HG03439 (cell line): ENCODE measurements at regions not wholly inside any gene's neighbourhood (a gene's known extent, or its start where the extent isn't known, plus 50 kb on each side); places are given as distances from the start of the nearest gene placed in this dataset.
"Not testable (repeated sequence)": the region's sequence is repeated elsewhere in the genome, so short reads cannot be mapped to it uniquely, and the experiment has no call there.

Experiments
- ATAC-seq: cut with Tn5 transposase; IDR thresholded peaks from one replicate; pipeline ENCODE4 v1.9.1; 2021; ENCODE audit warnings: mild to moderate bottlenecking, moderate library complexity; ENCODE audit not compliant: unreplicated experiment

GRCh38 chr7:25436413-25436812 is 208.1 kb upstream of the NPVF start:
- no peak for ATAC-seq

- ATAC-seq = no peak
These were observed 209.0 kb upstream of the NPVF start for GRCh38 chr7:25437308-25437707.

- ATAC-seq = no peak
These were observed 216.7 kb upstream of the NPVF start for GRCh38 chr7:25444991-25445390.

- no peak for ATAC-seq
These were observed 220.0 kb upstream of the NPVF start for GRCh38 chr7:25448301-25448700.

- no peak for ATAC-seq
These were observed 225.7 kb upstream of the NPVF start for GRCh38 chr7:25454020-25454419.

DNA sequence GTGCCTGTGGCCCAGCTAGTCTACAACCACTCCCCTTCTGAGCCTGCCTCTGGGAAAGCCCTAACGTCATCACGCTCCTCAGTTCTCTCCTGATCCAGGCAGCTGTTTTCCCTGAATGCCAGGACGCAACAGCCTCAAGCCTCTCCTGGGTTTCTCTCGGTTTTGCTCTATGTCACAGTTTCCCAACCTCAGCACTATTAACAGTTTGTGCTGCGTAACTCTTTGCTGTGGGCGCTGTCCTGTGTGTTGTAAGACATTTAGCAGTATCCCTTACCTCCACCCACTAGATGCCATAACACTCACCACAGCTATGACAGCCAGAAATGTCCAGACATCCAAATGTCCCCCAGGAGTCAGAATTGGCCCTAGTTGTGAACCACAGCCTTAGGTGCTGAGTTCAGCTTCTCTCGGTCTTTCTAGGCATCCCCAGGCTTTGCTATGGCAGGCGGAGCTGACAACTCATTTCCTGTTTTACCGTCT is 226.3 kb upstream of the NPVF start:
- no peak for ATAC-seq

- ATAC-seq = no peak
These were observed 227.5 kb upstream of the NPVF start for GRCh38 chr7:25455683-25456251.

DNA sequence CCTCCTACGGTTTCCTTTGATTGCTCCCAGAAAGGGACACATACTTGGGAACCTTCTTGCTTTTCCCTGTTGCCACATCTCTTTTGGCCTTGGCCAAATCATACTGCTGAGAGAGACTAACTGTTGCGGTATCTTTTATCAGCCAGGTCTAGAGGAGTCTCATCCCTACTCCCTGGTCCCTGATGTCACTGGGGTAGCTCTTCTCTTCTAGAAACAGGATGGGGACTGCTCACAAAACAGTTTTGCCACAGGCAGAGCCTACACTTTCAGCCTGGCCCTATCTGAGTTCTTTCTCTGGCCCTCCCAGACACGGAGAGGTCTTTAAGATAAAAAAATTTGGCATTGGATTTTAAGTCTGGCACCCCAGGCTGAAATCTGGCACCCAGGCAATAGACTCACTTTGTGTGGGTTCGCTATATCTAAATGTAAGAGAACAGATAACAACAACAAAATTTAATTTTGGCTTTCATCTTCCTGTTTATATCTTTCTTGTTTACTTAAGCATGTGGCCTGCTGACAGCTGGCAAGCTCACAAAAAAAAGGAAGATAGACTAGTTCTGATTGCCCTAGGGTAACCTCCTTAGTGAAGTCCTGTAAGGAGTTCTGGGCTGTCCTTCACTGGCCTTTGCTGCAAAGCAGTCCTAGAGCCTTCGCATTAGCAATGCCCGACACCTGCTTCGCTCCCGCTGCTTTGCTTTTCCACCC is 228.3 kb upstream of the NPVF start:
- ATAC-seq = no peak

DNA sequence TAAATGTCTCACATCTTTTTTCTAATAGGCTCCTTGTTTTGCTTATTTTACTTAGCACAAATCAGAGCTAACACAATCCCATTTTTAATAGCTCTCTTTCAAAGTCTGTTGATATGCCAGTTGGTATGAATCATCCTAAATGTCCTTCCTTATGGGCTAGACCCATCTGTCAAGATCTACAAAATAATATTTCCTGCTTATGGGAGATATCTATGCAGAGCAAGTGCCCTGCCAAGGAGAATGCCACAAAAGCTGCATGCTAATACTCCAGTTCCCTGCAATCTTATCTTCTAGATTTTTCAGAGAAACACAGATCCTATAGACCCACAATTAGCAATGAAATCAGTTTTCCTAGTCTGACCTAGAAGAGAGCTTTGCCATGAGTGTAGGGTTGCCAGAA is 230.8 kb upstream of the NPVF start:
- ATAC-seq = no peak

DNA sequence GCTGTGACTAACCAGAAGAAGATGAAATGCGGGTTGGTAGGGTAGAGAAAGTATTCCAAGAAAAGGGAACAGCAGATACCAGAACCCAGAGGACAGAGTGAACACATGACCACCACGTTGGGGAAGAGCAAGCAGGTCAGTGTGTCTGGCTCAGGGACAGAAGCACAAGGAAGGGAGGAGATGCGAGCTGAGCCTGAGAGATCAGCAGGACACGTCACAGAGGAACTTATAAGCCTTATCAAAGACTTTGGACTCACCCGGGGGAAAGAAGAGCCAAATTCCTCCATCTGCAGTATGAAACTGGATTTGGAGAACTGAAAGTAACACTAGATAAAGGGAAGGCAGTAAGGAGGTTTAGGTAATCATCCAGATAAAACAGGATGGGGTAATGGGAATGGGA is 232.1 kb upstream of the NPVF start:
- no peak for ATAC-seq

- ATAC-seq = no peak
These were observed 241.4 kb upstream of the NPVF start for GRCh38 chr7:25469669-25470068.

- ATAC-seq = no peak
These were observed 248.7 kb upstream of the NPVF start for GRCh38 chr7:25476863-25477499.

DNA sequence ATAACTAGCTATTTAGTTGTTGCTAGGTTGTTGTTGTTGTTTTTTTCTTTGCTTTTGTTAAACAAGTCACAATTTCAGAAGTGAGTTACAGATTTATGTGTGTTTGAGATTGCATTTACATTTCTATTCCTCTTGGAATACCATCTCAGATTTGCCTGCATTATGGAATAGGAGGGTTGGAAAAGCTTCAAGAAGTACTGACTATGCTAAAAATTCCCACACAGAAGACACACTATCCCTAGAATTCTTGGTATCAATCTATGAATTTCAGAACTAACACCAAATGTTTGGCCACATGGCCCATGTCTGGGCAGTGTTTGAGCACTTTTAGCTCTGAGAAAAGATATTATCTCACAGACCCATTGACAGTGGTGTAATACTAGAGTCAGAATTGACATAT is 249.9 kb upstream of the NPVF start:
- ATAC-seq = not testable (repeated sequence)

GRCh38 chr7:25478925-25479324 is 250.6 kb upstream of the NPVF start:
- no peak for ATAC-seq

GRCh38 chr7:25481891-25482290 is 253.6 kb upstream of the NPVF start:
- ATAC-seq = no peak

DNA sequence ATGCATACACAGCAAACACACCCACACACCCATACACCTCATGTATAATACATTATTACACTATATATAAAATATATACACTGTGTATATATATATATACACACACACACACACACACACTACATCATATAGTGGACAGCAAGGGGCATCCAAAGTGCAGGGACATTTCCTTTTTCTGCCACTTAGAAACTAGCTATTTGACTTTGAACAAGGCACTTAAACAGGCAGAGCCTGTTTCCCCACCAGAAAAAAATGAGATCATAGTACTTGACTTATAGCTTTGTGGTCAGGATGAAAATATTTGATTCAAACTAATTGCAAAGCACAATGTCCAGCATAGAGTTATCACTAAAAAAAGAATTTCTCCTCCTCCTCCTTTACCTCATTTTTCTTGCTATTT is 254.3 kb upstream of the NPVF start:
- ATAC-seq = no peak

DNA sequence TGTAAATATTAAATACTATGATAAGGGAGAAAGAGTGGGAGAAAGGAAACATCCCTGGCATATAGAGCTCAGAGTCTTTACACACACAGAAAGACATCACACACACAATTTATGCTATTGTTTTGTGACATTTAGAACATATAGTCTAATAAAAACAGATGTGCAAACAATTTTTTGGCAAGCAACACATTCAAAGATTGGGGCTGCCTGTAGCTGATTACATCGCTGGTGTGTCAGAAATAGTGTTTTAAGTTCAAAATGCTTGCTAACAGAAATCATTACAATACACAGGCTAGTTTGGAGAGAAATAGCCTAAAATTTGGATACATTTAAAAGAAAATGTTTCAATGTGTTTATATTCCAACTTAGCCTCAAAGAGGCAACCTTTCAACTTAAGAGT is 256.7 kb upstream of the NPVF start:
- no peak for ATAC-seq

DNA sequence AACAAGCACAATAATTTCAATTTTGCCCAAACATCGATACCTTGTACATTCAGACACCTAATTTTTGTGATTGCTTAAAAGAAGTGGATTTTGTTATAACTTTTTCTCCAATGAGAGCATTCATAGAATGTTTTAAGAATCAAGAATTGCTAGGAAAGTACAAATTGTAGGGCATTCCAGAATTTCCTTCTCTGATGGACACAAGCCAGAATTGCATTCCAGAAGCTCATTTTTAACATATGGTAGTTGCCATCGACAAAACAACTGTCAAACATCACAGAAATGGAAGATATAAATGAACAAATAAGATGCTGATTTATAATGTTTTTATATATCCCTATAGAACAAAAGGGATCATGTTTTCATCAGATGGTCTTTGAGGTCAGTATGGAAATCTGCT is 258.4 kb upstream of the NPVF start:
- no peak for ATAC-seq

DNA sequence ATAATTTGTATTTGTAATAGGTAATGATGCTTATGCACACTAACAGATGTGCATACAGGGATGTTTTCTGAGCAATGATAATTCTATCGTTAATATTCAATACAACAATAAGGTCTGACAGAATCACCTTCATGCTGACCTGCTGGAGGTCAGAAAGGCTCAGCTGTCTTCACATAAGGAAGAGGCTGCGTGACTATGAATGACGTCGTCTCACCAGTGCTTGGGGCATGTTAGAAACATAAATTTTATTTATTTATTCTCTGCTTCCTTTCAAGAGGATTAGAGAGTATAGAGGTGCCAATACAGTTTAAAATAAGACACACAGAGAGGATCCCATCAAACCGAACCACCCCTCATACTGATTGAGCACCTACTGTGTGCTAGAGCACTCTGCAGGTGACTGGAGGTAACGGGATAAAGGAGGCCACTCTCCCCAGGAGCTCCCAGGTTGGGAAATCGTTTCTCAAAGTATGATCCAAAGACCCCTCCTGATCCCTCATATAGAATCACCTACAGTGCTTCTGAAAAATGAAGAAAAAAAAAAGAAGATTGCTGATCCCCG is 265.6 kb upstream of the NPVF start:
- no peak for ATAC-seq

GRCh38 chr7:25494896-25495295 is 266.6 kb upstream of the NPVF start:
- no peak for ATAC-seq

DNA sequence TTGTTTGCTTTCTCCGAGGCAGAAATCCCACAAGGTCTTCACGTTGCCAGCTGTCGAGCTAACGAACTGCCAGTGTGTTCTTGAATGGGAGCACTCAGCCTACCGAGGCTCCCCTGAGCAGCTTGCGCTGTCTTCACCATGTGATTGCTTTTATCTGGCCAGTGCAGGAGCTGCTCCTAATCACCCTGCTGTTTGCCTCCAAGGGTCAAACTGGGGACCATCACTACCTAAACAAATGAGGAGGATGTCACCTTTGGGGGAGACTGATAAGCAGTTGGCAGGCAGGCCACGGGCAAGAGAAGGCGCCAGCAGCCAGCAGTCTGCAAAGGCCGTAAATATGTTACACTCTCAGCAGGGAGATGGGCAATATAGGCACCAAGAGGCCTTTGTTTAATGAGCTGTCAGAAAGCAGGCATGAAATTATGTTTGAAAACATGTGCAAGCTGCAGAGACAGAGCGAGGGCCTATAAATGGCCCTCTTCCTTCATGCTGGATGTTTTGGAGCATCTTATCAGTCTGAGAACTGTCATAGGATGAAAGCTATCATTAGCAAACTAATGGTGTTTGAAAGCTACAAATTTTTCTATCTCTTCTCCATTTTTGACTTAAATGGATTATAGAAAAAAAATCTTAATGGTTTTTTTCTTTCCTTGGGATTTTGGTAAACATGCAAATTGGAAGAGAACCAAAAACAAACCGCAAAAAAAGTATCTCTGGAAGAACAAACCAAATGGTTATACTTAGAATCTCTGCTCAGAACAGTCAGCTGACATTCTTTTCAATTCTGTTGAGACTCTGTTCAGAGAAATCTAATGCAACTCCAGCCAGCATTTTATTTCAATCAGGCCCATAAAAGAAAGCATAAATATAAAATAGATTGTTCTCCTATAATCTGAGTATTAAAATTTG is 267.3 kb upstream of the NPVF start:
- ATAC-seq = no peak
